Kidney tubule cell (primary cell): ENCODE measurements at regions not wholly inside any gene's neighbourhood (a gene's known extent, or its start where the extent isn't known, plus 50 kb on each side); places are given as distances from the start of the nearest gene placed in this dataset.

Source experiments
- DNase-seq: peaks from one replicate; pipeline ENCODE4 v3.0.0-alpha.2; 2018; ENCODE audit warnings: low spot score

DNA sequence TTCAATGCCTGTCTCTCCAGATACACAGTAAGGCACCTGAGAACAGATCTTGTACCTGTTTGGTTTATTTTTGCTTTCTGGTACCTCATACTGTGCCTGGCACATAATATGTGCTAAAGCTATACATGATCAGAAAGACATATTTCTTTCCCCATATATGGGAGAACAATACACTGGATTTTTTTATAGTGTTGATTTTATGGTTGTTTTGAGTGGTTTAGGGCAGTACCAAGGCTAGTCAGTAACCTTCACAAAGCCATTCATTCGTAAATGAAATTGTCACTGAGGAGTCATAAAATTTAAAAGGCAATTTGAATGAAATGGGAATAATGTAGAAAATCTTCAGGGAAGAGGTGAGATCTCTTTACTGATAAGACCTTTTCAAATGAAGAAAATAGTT lies 810.2 kb downstream of the TUSC7 start:
- no peak for DNase-seq

DNA sequence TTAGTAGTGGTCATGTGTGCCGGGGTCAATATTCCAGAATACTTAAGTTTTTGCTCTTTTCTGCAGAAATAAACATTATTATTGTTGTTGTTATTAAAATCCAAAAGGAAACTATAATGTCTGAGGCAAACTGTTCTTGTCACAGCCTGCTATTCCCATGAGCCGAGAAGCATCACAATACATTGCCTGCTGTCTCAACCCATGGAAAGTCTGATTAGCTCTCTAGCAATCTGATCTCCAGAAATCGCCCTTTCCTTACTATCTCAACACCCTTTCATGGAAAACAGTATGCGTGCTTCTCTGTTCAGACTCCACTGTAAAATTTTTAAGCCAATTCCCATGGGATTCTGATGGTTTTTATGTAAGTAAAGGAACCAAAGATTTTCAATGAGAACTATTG lies 811.0 kb downstream of the TUSC7 start:
- no peak for DNase-seq

DNA sequence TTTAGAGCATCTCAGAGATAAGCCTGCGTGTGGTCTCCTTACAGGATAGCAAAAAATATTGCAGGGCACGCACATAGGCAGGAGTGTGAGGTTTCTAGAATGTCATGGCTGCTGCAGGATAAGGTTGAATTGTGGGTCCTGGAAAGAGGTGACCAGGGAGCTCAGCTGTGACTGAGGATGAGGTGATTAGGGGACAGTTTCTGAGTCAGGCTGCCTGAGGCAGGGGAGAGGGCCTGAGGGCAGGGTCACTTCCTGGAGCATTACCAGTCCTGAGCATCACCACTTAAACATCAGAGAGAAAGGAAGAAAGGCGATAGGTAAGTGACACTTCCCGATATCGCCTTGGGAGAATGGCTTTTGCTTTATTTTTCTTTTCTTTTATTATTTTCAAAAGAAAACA lies 813.8 kb downstream of the TUSC7 start:
- peak; percentile 53 for DNase-seq

DNA sequence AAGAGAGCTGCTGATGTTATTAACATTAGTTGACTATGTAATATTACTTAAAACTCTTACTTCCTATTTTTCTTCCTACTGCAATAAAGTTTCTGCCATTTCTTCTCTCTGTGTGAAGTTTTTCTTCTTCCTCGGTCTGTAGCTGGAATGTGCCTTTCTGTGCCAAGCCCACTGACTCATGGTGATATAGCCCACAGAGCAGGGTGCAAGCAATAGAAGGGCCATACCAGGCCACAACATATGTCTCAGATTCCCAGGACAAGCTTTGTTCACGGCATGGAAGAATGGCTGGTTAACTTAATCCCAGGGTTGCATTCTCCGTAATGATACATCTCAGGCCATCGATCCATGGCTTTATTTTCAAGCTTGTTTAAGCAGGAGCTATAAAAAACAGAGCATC lies 815.3 kb downstream of the TUSC7 start:
- DNase-seq, result peak; percentile 67

DNA sequence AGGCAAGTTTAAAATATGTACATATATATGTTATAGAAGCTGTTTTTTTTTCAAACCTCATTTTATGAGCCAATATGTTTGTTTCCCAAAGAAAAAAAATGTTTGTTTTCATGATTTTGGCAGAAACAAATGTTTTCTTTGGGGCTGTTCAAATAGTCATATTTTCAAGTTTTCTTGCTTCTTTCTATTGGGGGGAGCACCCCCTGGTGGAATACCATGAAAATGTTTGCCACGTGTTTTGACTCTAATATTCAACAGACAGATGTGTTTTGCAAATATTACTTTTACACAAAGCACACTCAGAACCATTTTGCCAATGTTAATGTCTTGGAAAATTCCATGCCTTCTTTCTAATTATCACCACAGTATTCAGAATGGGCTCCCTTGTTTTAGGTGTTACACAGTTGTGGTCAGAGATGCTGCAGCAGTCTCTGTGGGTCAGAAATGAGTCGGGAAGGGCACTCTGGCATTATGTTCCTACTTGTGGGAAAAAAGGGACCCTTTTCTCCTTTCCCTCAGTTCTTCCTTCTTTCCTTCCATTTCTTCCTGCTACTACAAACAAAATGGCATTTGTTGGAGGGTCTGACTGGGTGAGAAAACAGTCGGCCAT lies 817.0 kb downstream of the TUSC7 start:
- no peak for DNase-seq

DNA sequence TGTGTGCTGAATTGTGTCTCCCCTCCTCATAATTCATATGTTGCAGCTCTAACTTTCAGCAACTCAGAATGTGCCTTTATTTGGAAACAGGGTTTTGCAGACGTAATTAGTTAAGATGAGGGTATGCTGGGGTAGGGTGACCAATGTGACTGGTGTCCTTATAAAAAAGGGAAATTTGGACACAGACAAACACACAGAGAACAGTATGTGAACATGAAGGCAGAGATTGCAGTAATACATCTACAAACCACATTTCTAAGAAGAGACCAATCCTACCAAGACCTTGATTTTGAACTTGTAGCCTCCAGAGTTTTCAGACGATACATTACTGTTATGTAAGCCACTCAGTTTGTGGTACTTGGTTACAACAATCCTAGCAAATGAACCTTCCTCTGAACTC lies 817.8 kb downstream of the TUSC7 start:
- DNase-seq, result no peak

DNA sequence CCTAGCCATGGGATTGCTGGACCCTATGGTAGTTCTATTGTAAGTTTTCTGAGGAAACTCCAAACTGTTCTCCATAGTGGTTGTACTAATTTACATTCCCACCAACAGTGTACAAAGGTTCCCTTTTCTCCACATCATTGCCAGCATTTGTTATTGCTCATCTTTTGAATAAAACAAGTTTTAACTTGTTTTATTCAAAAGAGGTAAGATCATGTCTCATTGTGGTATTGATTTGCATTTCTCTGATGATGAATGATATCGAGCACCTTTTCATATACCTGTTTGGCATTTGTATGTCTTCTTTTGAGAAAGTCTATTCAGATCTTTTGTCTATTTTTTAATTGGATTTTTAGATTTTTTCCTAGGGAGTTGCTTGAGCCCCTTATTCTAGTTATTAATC lies 819.1 kb downstream of the TUSC7 start:
- DNase-seq, result no peak

DNA sequence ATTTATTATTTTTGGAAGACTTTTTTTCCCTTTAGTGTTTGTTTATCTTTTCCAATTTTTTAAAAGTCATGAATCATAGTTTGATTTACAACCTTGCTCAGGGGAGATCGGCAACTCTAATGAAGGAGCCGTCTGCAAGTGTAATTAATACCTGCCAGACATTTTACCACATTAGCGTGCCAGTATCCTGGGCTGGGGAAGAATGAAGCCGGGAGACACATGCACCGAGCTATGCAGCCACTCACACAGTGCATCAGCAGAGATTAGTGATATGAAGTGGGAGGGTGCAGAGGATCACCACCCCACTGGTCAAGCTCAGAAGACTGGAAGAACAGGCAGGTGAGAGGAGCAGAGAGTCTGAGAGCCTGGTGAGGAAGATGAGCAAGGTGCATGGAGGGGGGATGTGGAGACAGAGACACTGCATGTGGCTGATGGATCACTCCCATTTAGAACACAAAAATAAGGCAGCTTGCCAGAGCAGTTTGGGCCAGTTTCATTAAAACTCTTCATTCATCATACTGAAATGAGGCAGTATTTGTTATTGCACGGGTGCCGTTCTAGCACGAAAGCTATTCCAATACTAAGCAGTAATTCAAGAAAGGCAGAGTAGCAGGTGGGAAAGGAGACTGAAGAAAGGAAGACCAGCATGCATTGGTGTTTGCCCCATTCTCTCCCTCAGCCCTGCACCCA lies 821.6 kb downstream of the TUSC7 start:
- DNase-seq, result no peak

DNA sequence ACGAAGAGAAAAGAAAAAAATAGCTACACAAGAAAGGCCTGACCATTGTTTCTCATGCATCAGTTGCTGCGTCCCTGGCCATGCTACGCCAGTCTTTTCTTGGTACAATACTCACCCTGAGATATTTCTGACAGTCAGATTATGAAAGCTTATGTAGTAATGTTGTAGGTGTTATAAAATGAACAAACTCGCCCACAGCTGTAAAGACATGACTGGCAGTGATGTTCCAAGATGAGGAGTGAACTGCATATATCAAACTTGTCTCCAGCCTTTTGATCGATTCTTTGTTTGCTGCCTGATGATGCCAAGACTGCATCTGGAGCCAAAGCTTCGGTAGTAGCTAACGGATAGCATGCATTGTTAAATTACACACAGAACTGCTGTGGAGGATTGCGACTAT lies 822.7 kb downstream of the TUSC7 start:
- no peak for DNase-seq

DNA sequence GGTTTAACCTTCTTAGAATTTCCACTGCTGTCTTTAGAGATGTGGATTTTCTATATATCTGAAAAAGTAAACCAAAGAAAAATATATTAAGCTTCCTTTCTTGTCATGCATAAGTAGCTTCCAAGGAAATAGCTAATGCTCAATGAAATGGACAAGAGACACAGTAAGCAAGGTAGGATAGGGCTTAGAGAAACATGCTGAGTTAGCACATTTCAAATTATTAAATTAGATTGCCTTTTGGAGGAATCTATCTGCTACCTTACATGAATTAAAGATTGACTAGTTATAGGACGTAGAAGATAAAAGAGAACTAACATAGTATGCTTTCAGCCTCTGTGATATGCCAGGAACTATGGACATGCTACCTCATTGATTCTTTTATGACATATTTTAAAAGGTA lies 824.6 kb downstream of the TUSC7 start:
- DNase-seq, result no peak

DNA sequence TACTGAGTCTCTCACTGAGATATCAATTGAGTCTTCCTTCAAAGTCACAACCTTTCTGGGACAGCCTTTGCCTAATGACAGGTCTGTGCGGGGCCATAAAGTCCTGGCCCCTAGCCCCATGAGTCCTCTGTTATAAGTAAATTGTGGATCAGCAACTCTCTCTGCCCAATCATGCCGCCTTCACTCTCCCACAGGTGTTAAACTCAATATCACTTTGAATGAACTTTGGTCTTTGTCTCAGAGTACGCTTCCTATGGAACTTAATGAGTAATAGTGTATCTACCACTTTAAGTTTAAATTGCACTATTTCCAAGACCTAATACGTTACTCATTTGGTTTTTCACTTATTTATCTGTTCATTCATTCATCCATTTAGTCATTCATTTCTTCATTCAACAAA lies 826.4 kb downstream of the TUSC7 start:
- DNase-seq, result no peak

DNA sequence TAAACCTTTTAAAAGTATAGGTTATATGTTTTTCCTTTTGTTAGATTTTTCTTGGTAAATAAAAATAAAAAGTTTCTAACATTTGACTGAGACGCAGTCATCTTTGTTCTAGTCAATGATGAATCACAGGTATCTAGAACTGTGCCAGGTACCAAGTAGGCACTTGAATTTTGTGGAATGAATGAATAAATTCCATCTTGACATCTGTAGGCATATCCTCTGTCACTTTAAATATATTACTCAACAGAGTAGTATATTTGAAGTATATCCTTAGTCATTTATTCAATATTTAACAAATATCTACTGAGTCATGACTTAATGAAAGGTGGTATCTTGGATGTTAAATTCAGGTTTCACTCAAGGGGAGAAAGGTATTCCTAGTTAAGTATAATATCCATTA lies 828.4 kb downstream of the TUSC7 start:
- peak; percentile 45 for DNase-seq

DNA sequence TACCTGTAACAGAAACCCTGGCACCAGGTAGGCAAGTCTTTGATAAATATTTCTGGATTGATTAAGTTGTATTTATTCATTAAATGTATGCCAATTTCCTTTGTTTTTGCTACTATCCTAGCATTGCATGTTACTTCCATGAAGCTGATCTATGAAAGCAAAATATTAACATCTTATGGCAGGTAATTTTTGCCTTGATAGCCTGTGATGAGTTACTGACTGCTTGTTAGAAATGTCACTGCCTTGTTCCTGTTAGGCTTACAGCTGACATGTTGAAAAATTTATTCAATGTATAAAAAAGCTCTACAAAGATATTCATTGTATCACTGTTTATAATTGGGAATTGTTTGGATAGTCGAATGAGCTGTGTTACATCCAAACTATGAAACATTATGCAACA lies 830.1 kb downstream of the TUSC7 start:
- no peak for DNase-seq

DNA sequence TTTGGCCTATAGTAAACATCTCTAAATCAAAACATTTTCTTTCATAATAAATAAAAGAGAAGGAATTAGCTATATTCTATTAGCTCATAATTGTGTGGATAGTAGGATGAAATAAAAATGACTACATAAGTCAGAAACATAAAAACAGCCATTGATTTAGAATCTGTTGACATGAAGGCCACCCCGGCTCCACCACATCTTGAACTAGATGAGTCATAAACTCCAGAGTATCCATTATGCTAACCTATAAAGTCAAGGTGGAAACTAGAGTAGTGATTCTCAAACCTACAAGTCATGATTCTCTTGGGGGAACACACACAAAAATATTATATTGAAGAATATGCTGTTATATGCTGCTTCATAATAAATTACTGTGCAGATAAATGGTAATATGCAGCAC lies 831.0 kb downstream of the TUSC7 start:
- no peak for DNase-seq

DNA sequence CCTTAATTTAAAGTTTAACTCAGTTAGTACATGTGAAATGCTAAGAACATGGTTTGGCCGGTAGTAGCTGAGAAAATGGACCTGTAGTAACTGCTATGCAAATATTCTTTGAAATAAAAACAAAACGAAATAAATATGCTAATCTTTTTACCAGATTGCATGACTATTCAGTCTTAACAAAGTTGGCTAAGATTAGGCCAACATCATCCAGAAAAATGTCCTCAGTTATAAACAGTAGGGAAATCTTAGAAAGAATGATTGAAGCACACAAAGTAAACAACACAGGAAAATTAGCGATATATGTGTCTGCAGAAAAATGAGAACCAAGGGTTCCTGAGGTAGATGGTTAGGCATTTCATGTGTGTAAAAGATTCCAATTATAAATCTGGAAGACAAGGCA lies 832.1 kb downstream of the TUSC7 start:
- DNase-seq, result no peak

DNA sequence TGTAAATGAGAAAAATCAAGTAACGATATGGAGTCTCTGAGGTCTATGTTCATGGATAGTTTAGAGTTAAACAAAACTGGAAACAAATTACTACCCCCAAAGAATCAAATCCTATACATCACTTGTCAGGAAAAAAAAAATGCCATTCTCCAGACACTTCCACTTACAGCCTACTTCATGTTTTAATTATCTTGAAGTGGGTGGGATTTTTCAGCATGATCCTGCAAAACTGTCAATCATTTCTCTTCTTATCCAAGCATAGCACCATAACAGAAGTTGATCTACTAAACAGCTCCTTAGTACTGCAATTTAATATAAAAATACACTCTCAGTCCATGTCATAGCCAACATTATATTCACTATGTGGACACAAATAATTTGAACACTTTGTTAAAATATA lies 833.9 kb downstream of the TUSC7 start:
- no peak for DNase-seq

DNA sequence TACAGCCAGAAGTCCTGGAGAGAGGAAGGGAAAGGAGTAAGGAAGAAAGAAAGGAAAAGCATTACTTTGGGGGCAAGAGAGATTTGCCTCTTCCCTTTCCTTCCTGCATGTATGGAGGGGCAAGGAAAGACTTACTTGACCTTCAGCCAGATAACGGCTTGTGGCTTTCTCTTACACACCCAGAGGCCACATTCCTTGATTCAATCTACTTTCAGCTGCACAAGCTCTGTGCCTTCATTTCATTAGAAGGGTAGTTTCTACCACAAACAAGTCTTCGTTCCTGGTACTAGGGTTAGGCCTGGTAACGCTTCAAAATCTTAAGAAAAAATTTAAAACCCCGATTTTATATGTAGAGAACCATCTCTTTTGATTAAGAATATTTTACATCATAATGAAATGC lies 835.9 kb downstream of the TUSC7 start:
- DNase-seq, result no peak

DNA sequence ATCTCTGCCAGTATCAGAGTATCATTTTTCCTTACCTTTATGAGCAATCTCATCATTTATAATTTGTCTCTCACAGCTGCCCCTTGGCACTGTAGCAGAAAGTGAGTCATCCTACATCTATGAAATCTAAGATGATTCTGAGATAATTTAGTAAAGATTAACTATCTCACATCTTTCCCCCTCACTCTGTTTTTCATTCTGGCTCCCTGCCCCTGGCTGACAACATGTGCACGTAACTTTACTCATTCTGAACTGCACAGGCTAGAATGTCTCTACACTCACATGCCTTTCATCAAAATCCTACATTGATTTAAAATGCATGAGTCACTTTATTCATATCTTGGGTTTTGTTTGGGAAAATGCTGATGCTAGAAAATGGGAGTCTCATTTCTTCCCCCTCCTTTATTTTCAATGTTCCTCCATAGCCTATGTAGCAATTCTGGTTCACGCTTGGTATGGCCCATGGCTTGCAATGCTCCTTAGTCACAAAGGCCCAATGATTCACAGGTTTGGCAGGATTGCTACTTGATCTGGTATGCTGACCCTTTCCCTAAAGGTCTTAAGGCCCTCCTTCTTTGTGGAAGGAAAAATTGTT lies 838.5 kb downstream of the TUSC7 start:
- peak; percentile 96 for DNase-seq

DNA sequence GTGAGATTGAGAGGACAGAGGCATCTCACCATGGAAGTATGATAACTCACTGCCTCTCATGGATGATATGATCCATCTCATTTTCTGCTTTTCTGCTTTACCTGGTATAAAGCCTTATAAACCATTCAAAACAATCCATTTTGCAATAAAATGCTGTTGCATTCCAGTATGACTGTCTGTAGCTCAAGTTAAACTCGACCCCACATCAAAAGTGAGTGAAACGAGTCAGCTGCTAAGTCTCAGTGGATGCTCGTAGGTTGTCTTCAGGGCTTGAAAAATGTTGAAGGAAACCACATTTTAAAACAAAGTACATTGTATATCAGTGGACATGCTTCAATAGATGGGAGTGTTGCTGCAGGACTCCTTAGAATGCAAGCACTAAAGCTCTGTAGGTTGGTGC lies 839.0 kb downstream of the TUSC7 start:
- peak; percentile 52 for DNase-seq

DNA sequence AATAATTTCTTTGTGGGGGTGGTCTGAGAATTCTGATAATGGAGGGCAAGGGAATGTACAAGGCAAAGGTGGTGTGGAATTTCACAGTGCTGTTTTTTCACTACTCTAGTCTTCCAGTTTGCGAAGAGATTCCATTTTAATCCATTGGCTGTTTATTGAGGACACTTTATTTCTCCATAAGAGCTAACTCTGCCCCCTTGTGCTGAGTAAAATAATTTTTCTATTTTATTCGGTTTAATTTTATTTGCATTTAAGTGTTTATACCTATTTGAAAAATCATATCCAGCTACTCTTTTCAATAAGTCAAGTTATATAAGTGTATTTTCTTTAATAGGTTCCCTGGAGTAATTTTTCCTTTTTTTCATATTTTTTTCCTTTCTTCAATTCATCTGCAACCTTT lies 840.1 kb downstream of the TUSC7 start:
- peak; percentile 6 for DNase-seq

DNA sequence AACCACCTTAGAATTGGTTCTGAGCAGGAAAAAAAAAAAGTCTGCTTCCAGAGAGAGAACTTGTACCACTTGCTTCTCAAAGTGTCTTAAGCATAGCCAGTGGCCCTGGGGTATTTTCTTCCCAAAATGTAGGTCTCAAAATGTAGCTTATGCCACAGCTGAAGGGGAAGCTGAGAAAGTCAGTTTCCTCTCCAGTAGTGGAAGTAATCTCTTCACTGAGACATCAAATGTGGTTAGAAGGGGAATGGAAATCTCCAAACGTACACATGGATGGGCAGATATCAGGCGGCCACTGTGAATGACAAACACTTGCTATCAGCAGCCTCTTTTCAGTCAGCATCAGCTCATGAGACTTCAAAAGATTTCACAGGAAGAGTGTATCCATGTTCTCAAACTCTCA lies 841.2 kb downstream of the TUSC7 start:
- DNase-seq, result no peak

DNA sequence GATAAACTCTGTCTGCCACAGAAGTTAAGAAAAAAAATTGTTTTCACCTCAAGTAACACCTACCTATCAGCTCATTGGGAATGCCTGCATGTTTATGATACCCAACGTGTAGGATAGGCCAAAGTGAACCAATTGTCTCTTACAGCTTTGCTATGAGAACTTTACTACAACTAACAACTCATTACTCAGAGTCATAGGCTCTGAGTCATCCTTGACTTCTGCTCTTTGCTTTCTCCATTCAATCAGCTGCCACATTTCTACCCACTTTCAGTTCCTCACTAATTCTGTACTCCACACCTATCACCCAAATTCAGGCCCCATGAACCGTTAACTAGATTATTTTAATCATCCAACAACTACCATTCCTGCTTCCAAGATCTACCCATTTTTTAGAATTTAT lies 843.9 kb downstream of the TUSC7 start:
- peak; percentile 68 for DNase-seq

DNA sequence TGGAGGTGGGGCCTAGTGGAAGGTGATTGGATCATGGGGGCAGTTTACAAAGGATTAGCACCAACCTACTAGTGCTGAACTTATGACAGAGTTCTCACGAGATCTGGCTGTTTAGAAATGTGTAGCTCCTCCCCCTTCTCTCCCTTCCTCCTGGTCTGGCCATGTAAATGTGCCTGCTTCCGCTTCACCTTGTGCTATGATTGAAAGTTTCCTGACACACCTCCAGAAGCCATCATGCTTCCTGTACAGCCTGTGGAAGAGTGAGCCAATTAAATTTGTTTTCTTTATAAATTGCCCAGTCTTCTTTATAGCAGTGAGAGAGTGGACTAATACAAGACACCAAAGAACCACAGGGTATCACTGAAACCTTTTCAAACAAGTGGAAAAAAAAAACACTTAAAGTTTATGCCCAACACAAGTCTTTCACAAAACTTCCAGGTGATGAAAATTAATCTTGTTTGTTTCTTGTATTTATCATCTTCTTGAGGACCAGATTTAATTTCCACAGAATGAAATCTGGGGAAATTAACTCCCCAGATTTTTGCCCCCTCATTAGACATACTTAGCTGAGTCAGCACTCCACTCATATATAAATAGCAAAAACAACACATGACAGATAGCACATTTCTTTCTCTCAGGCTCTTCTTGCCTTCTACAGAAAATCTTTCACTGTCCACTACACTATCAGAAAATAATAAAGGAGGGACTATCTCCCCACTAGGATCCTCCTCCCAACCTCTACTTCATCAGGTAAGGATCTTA lies 847.2 kb downstream of the TUSC7 start:
- DNase-seq, result no peak
